OCI-LY3 (cell line): ENCODE measurements at regions not wholly inside any gene's neighbourhood (a gene's known extent, or its start where the extent isn't known, plus 50 kb on each side); places are given as distances from the start of the nearest gene placed in this dataset.

Experiments
- CTCF ChIP-seq: fragments of 200-600, 300-600 bp; sonication (generic); IDR thresholded peaks from 2 replicates; pipeline ENCODE4 v1.5.1; 2014; ENCODE audit warnings: antibody characterized with exemption, low read length, low read depth
- EZH2phosphoT487 ChIP-seq: fragments of 200-600 bp; shearing (Covaris generic); IDR thresholded peaks from 2 replicates; pipeline ENCODE4 v1.6.1; 2018; ENCODE audit warnings: antibody characterized with exemption, mixed run types, low read depth

- no peak for TF ChIP-seq CTCF
- no peak for TF ChIP-seq EZH2phosphoT487
Observed at GRCh38 chr3:64318001-64318400, 92.7 kb upstream of the PRICKLE2 start.
